COLO668 (cell line): ENCODE measurements at regions not wholly inside any gene's neighbourhood (a gene's known extent, or its start where the extent isn't known, plus 50 kb on each side); places are given as distances from the start of the nearest gene placed in this dataset.
"Not testable (repeated sequence)": the region's sequence is repeated elsewhere in the genome, so short reads cannot be mapped to it uniquely, and the experiment has no call there.

ENCODE experiments used
- DNase-seq: peaks from one replicate; lab custom pipeline; 2025; ENCODE audit not compliant: unreplicated experiment; lab: John Stamatoyannopoulos, UW

GRCh38 chr2:89795530-89795929 is 1104.1 kb downstream of the RPIA start:
- not testable (repeated sequence) for DNase-seq

- DNase-seq: no peak
Observed at GRCh38 chr2:89797320-89798038, 1106.0 kb downstream of the RPIA start.

DNA sequence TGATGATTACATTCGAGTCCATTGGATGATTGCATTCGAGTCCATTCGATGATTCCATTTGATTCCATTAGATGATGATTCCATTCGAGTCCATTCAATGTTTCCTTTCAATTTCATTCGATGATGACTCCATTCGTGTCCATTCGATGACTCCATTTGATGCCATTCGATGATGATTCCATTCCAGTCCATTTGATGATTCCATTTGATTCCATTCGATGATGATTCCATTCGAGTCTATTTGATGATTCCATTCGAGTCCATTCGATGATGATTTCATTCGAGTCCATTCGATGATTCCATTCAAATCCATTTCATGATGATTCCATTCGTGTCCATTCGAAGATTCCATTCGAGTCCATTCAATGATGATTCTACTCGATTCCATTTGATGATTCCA is 1109.7 kb downstream of the RPIA start:
- not testable (repeated sequence) for DNase-seq

- not testable (repeated sequence) for DNase-seq
Observed at GRCh38 chr2:89806363-89806762, 1114.9 kb downstream of the RPIA start.

DNA sequence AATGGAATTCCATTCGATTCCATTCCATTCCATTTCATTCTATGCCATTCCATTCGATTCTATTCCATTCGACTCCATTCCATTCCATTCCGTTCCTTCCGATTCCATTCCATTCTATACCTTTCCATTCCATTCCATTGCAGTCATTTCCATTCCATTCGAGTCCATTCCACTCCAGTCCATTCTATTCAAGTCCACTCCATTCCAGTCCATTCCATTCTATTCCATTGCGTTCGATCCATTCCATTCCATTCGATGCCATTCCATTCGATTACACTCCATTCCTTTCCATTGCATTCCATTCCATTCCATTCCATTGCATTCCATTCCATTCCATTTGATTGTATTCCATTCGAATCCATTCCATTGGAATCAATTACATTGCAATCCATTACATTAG is 1119.8 kb downstream of the RPIA start:
- no peak for DNase-seq

GRCh38 chr2:89811910-89812309 is 1120.4 kb downstream of the RPIA start:
- not testable (repeated sequence) for DNase-seq

DNA sequence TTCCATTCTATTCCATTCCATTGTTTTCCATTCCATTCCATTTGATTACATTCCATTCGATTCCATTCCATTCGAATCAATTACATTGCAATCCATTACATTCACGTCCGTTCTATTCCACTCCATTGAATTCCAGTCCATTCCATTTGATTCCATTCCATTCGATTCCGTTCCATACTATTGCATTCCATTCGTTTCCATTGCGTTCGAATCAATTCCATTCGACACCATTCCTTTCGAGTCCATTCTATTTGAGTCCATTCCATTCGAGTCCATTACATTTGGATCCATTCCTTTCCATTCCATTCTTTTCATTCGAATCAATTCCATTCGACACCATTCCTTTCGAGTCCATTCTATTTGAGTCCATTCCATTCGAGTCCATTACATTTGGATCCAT is 1122.9 kb downstream of the RPIA start:
- not testable (repeated sequence) for DNase-seq

- no peak for DNase-seq
Observed at GRCh38 chr2:89818873-89819272, 1127.4 kb downstream of the RPIA start.

- no peak for DNase-seq
Observed at GRCh38 chr2:89819809-89820208, 1128.3 kb downstream of the RPIA start.

- no peak for DNase-seq
Observed at GRCh38 chr2:89820248-89820647, 1128.8 kb downstream of the RPIA start.

GRCh38 chr2:89821455-89821945 is 1130.0 kb downstream of the RPIA start:
- no peak for DNase-seq

DNA sequence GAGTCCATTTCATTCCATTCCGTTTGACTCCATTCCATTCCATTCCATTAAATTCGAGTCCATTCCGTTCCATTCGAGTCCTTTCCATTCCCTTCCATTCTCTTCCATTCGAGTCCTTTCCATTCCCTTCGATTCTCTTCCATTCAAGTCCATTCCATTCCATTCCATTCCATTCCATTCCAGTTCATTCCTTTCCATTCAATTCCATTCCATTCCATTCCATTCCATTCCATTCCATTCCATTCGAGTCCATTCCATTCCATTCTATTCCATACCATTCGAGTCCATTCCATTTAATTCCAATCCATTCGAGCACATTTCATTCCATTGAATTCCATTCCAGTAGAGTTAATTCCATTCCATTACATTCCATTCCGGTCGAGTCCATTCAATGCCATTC is 1130.9 kb downstream of the RPIA start:
- not testable (repeated sequence) for DNase-seq

DNA sequence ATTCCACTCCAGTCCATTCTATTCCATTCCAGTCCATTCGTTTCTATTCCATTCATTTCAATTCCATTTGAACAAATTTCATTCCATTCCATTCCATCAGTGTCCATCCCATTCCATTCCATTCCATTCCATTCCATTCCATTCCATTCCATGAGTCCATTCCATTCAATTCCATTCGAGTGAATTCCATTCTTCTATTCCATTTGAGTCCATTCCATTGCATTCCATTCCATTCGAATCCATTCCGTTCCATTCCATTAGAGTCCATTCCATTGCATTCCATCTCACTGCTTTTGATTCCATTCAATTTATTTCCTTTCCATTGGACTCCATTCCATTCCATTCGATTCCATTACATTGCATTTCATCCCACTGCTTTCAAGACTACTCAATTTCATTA is 1132.1 kb downstream of the RPIA start:
- DNase-seq: no peak

- no peak for DNase-seq
Observed at GRCh38 chr2:89825034-89825433, 1133.6 kb downstream of the RPIA start.

GRCh38 chr2:89826741-89827140 is 1135.3 kb downstream of the RPIA start:
- not testable (repeated sequence) for DNase-seq

DNA sequence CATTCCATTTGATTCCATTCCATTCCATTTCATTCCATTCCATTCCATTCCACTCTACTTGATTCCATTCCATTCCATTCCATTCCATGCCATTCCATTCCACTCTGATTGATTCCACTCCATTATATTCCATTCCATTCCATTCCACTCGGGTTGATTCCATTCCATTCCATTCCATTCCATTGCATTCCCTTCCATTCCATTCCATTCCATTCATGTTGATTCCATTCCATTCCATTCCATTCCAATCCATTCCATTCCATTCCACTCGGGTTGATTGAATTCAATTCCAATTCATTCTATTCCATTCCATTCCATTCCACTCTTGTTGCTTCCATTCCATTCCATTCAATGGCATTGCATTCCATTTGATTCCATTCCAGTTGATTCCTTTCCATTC is 1136.4 kb downstream of the RPIA start:
- DNase-seq: not testable (repeated sequence)

GRCh38 chr2:89828416-89828815 is 1136.9 kb downstream of the RPIA start:
- DNase-seq: not testable (repeated sequence)

DNA sequence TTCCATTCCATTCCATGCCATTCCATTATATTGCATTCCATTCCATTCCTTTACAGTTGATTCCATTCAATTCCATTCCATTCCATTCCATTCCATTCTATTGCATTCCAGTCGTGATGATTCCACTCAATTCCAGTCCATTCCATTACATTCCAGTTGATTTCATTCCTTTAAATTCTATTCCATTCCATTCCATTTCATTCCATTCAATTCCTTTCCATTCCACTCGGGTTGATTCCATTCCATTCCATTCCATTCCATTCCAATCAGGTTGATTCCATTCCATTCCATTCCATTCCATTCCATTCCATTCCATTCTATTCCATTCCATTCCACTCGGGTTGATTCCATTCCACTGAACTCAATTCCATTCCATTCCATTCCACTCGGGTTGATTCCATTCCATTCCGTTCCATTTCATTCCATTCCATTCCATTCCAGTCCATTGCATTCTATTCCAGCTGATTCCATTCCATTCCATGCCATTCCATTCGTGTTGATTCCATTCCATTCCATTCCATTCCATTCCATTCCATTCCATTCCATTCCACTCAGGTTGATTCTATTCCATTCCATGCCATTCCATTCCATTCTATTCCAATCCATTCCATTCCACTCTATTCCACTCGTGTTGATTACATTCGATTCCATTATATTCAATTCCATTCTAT is 1137.6 kb downstream of the RPIA start:
- not testable (repeated sequence) for DNase-seq

DNA sequence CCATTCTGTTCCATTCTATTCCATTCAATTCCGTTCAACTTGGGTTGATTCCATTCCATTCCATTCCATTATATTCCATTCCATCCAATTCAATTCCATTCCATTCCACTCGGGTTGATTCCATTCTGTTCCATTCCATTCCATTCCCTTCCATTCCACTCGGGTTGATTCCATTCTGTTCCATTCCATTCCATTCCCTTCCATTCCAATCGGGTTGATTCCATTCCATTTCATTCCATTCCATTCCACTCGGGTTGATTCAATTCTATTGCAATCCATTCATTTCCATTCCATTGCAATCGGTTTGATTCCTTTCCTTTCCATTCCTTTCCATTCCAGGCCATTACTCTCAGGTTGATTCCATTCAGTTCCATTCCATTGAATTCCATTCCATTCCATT is 1138.4 kb downstream of the RPIA start:
- no peak for DNase-seq

DNA sequence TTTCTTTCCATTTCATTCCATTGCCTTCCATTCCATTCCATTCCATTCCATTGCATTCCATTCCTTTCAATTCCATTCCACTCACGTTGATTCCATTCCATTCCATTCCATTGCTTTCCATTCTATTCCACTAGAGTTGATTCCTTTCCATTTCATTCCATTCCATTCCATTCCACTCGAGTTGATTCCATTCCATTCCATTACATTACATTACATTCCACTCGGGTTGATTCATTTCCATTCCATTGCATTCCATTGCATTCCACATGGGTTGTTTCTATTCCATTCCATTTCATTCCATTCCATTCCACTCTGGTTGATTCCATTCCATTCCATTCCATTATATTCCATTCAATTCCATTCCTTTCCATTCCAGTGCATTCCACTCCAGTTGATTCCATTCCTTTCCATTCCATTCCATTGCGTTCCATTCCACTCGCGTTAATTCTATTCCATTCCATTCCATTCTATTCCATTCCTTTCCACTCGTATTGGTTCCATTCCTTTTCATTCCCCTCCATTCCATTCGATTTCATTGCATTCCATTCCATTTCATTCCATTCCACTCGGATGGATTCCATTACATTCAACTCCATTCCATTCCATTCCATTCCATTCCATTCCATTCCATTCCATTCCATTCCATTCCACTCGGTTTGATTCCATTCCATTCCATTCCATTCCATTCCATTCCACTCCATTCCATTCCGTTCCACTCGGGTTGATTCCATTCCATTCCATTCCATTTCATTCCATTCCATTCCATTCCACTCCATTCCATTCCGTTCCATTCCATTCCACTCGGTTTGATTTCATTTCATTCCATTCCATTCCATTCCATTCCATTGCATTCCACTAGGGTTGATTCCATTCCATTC is 1139.1 kb downstream of the RPIA start:
- not testable (repeated sequence) for DNase-seq
